ENCODE measurements at regions not wholly inside any gene's neighbourhood (a gene's known extent, or its start where the extent isn't known, plus 50 kb on each side); places are given as distances from the start of the nearest gene placed in this dataset.

- CTCF ChIA-PET, result no interaction called here
- POLR2A ChIA-PET, result no interaction called here
Measured at GRCh38 chr1:163655565-163655964, 333.8 kb downstream of the NUF2 start.

More at GRCh38 chr1:163655565-163655964, 333.8 kb downstream of the NUF2 start:
- Histone ChIP-seq H3K4me3 (replicated peaks in 1 of 3; ENCODE audit: insufficient read depth in 1 of 3, low read depth in 1 of 3, low read length in 3 of 3) (no peak overlapping the region), H3K27ac (ENCODE audit: insufficient read depth, low read depth, low read length) (no peak overlapping the region), H3K9me3 (replicated peaks; ENCODE audit: control insufficient read depth, insufficient read depth, low read length) (no peaks in the 10 kb centered on the region), H3K36me3 (ENCODE audit: control insufficient read depth in 2 of 2, extremely low read depth in 1 of 2, insufficient read depth in 2 of 2, low read length in 2 of 2) (no peaks in the 10 kb centered on the region), H3K79me2 (ENCODE audit: control insufficient read depth, insufficient read depth, low read length) (no peaks in the 10 kb centered on the region), H3K4me1 (ENCODE audit: control insufficient read depth, extremely low read depth, insufficient read depth, low read length) (no peaks in the 10 kb centered on the region), H3K9ac (replicated peaks; ENCODE audit: extremely low read depth, insufficient read depth, low read length) (no peak overlapping the region), H2AFZ (ENCODE audit: low read depth, low read length) (no peak overlapping the region), H3K27me3 (ENCODE audit: control insufficient read depth in 2 of 2, insufficient read depth in 2 of 2, low read length in 2 of 2) (no peaks in the 10 kb centered on the region), H4K20me1 (replicated peaks; ENCODE audit: control insufficient read depth, extremely low read depth, insufficient read depth, low read length) (no peaks in the 10 kb centered on the region), H3K9me1 (replicated peaks; ENCODE audit: control insufficient read depth, extremely low read depth, insufficient read depth, low read length) (no peaks in the 10 kb centered on the region), H3K4me2 (ENCODE audit: insufficient read depth, low read length) (no peak overlapping the region)
- DNase-seq (ENCODE audit: low read depth, low spot score), result no peak
- BruUV-seq (replicated peaks), result no TSS peak
- dilution Hi-C loops (cut with MboI; ENCODE audit: extremely low pct_ligation_motif_present, low sequenced_read_pairs), result no loop called here
- TF ChIP-seq EZH2 (IDR thresholded peaks at IDR 0.05; ENCODE audit: borderline replicate concordance, low read depth, low read length, severe bottlenecking) (no peak), POLR2A (IDR thresholded peaks at IDR 0.05; ENCODE audit: low read depth, low read length) (no peak), MAX (IDR thresholded peaks at IDR 0.05; ENCODE audit: insufficient read depth, insufficient read length) (no peak), MYC (IDR thresholded peaks at IDR 0.05; ENCODE audit: low read depth, low read length) (no peak), FOS (IDR thresholded peaks at IDR 0.05; ENCODE audit: borderline replicate concordance, insufficient read depth, low read length) (no peak), POLR2AphosphoS5 (IDR thresholded peaks at IDR 0.05; ENCODE audit: insufficient read depth, low read depth, low read length) (no peak), CTCF (IDR thresholded peaks at IDR 0.05; ENCODE audit: extremely low read depth in 1 of 2, insufficient read depth in 1 of 2, low read depth in 1 of 2, low read length in 2 of 2) (no peak), JUN (IDR thresholded peaks at IDR 0.05; ENCODE audit: borderline replicate concordance, insufficient read depth, insufficient read length, low read depth) (no peak), GATA2 (IDR thresholded peaks at IDR 0.05; ENCODE audit: insufficient read depth, insufficient read length, low read depth, low read length) (no peak)
- intact Hi-C loops (cut with micrococcal nuclease), result no loop called here
- no peak for FAIRE-seq
